ENCODE measurements at regions not wholly inside any gene's neighbourhood (a gene's known extent, or its start where the extent isn't known, plus 50 kb on each side); places are given as distances from the start of the nearest gene placed in this dataset.
A peak's percentile ranks its signal among the peaks of the same experiment; 100 is the strongest.
"Not testable (repeated sequence)": the region's sequence is repeated elsewhere in the genome, so short reads cannot be mapped to it uniquely, and the experiment has no call there.

- Histone ChIP-seq H3K36me3 (ENCODE audit: control insufficient read depth, insufficient read depth, low read length) (no peaks in the 10 kb centered on the region), H3K4me3 (ENCODE audit: low read depth, low read length) (no peak overlapping the region), H3K27me3 (ENCODE audit: control insufficient read depth, insufficient read depth, low read length) (no peaks in the 10 kb centered on the region)
- TF ChIP-seq, protein P1, sequence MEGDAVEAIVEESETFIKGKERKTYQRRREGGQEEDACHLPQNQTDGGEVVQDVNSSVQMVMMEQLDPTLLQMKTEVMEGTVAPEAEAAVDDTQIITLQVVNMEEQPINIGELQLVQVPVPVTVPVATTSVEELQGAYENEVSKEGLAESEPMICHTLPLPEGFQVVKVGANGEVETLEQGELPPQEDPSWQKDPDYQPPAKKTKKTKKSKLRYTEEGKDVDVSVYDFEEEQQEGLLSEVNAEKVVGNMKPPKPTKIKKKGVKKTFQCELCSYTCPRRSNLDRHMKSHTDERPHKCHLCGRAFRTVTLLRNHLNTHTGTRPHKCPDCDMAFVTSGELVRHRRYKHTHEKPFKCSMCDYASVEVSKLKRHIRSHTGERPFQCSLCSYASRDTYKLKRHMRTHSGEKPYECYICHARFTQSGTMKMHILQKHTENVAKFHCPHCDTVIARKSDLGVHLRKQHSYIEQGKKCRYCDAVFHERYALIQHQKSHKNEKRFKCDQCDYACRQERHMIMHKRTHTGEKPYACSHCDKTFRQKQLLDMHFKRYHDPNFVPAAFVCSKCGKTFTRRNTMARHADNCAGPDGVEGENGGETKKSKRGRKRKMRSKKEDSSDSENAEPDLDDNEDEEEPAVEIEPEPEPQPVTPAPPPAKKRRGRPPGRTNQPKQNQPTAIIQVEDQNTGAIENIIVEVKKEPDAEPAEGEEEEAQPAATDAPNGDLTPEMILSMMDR (IDR thresholded peaks at IDR 0.05; ENCODE audit: insufficient read depth, low read length, severe bottlenecking), result no peak
- FAIRE-seq, result no peak
- DNase-seq (ENCODE audit: low read depth), result no peak
These were observed 85.9 kb upstream of the PLET1 start for GRCh38 chr11:112346586-112346985.

- no peak for DNase-seq (ENCODE audit: low read depth)
- FAIRE-seq, result no peak
- TF ChIP-seq, protein P1 (IDR thresholded peaks at IDR 0.05; ENCODE audit: insufficient read depth, low read length, severe bottlenecking), result no peak
- Histone ChIP-seq H3K27me3 (ENCODE audit: control insufficient read depth, insufficient read depth, low read length) (no peaks in the 10 kb centered on the region), H3K4me3 (ENCODE audit: low read depth, low read length) (no peak overlapping the region), H3K36me3 (ENCODE audit: control insufficient read depth, insufficient read depth, low read length) (no peaks in the 10 kb centered on the region)
These were observed 87.9 kb upstream of the PLET1 start for GRCh38 chr11:112348480-112349029.

DNA sequence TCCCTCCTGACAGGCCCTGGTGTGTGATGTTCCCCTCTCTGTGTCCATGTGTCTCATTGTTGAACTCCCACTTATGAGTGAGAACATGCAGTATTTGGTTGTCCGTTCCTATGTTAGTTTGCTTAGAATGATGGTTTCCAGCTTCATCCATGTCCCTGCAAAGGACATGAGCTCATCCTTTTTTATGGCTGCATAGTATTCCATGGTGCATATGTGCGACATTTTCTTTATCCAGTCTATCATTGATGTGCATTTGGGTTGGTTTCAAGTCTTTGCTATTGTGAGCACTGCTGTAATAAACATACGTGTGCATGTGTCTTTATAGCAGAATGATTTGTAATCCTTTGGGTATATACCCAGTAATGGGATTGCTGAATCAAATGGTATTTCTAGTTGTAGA lies 90.8 kb upstream of the PLET1 start:
- H3K36me3 ChIP-seq (ENCODE audit: control insufficient read depth, insufficient read depth, low read length); FAIRE-seq; DNase-seq (ENCODE audit: low read depth); H3K4me3 ChIP-seq (ENCODE audit: low read depth, low read length); H3K27me3 ChIP-seq (ENCODE audit: control insufficient read depth, insufficient read depth, low read length): not testable (repeated sequence)

GRCh38 chr11:112352907-112353306 lies 92.2 kb upstream of the PLET1 start:
- FAIRE-seq, result no peak
- H3K27me3 ChIP-seq (ENCODE audit: control insufficient read depth, insufficient read depth, low read length), result no peaks in the 10 kb centered on the region
- H3K36me3 ChIP-seq (ENCODE audit: control insufficient read depth, insufficient read depth, low read length), result no peaks in the 10 kb centered on the region
- TF ChIP-seq, protein P1 (IDR thresholded peaks at IDR 0.05; ENCODE audit: insufficient read depth, low read length, severe bottlenecking), result no peak
- peak; percentile 62 for DNase-seq (ENCODE audit: low read depth)
- no peak overlapping the region for H3K4me3 ChIP-seq (ENCODE audit: low read depth, low read length)

GRCh38 chr11:112354364-112354763 lies 93.7 kb upstream of the PLET1 start:
- FAIRE-seq (no peak), DNase-seq (ENCODE audit: low read depth) (no peak)
- Histone ChIP-seq H3K4me3 (ENCODE audit: low read depth, low read length) (no peak overlapping the region), H3K27me3 (ENCODE audit: control insufficient read depth, insufficient read depth, low read length) (no peaks in the 10 kb centered on the region), H3K36me3 (ENCODE audit: control insufficient read depth, insufficient read depth, low read length) (no peaks in the 10 kb centered on the region)
- TF ChIP-seq, protein P1 (IDR thresholded peaks at IDR 0.05; ENCODE audit: insufficient read depth, low read length, severe bottlenecking), result no peak

DNA sequence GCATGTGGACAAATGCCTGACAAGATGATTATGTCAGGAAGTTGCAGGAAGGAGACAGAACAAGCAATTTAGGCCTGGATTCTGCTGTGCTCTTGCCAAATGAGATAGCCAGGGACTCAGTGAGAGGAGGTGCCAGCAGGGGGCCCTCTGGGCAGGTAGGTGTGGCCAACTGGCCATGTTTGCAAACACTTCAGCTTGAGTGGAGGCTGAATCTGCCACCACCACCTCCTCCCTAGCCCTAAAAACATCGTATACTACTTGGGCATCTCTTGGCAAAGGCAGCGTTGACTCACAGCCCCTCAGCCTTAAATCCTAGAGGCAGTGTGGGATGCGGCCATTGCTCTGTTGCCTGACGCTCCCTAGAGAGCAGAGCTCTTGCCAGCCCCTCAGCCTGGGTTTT lies 95.1 kb upstream of the PLET1 start:
- DNase-seq (ENCODE audit: low read depth) (peak; percentile 49), FAIRE-seq (peak; percentile 64)
- Histone ChIP-seq H3K4me3 (ENCODE audit: low read depth, low read length) (no peak overlapping the region), H3K27me3 (ENCODE audit: control insufficient read depth, insufficient read depth, low read length) (no peaks in the 10 kb centered on the region), H3K36me3 (ENCODE audit: control insufficient read depth, insufficient read depth, low read length) (no peaks in the 10 kb centered on the region)
- TF ChIP-seq, protein P1 (IDR thresholded peaks at IDR 0.05; ENCODE audit: insufficient read depth, low read length, severe bottlenecking), result peak; percentile 62

Data from bronchial epithelial cell (primary cell).